GM06990 (cell line): ENCODE measurements at regions not wholly inside any gene's neighbourhood (a gene's known extent, or its start where the extent isn't known, plus 50 kb on each side); places are given as distances from the start of the nearest gene placed in this dataset.
"Not testable (repeated sequence)": the region's sequence is repeated elsewhere in the genome, so short reads cannot be mapped to it uniquely, and the experiment has no call there.

Source experiments
- DNase-seq: peaks from one replicate; pipeline ENCODE4 v3.0.0-alpha.2; 2011; ENCODE audit not compliant: insufficient read length; ENCODE audit errors: extremely low read depth
- H3K27me3 ChIP-seq: replicated peaks from 2 replicates; pipeline ENCODE4 v1.6.0; 2011; ENCODE audit warnings: low read length; ENCODE audit not compliant: control insufficient read depth, insufficient read depth
- H3K36me3 ChIP-seq: 2 replicates; pipeline ENCODE4 v1.5.1; 2011; ENCODE audit warnings: low read length; ENCODE audit not compliant: control insufficient read depth, insufficient read depth
- H3K4me3 ChIP-seq: replicated peaks from 2 replicates; pipeline ENCODE4 v1.5.1; 2011; ENCODE audit warnings: low read depth, mild to moderate bottlenecking, control low read depth, low read length
- TF ChIP-seq, protein P1 (sequence below): IDR thresholded peaks from 2 replicates; pipeline ENCODE4 v1.5.1; 2011; ENCODE audit warnings: low read length, control low read depth, mild to moderate bottlenecking, inconsistent platforms; ENCODE audit not compliant: insufficient read depth, poor library complexity, severe bottlenecking

DNA sequence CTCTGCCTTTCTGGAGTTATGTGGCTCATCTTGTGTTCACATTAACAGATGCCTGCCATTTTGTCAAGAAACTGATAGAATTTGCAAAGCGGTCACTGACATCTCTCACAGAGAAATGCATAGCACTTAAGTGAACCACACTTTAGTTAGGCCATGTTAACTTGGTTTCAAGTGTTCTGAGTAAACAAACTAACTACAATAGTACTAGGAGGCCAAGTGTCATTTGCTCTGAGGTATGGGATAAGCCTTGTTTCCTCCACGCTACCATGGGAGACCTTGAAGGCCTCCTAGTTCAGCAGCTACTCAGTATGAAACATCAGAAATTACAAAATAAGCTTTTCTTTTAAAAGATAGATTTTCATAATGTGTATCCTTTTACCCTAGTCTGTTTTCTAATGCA is 143.5 kb upstream of the MARCKS start:
- TF ChIP-seq, protein P1, sequence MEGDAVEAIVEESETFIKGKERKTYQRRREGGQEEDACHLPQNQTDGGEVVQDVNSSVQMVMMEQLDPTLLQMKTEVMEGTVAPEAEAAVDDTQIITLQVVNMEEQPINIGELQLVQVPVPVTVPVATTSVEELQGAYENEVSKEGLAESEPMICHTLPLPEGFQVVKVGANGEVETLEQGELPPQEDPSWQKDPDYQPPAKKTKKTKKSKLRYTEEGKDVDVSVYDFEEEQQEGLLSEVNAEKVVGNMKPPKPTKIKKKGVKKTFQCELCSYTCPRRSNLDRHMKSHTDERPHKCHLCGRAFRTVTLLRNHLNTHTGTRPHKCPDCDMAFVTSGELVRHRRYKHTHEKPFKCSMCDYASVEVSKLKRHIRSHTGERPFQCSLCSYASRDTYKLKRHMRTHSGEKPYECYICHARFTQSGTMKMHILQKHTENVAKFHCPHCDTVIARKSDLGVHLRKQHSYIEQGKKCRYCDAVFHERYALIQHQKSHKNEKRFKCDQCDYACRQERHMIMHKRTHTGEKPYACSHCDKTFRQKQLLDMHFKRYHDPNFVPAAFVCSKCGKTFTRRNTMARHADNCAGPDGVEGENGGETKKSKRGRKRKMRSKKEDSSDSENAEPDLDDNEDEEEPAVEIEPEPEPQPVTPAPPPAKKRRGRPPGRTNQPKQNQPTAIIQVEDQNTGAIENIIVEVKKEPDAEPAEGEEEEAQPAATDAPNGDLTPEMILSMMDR = no peak
- Histone ChIP-seq H3K4me3 (no peak overlapping the region), H3K27me3 (no peaks in the 10 kb centered on the region), H3K36me3 (no peaks in the 10 kb centered on the region)
- DNase-seq = no peak

GRCh38 chr6:113718588-113718987 is 138.6 kb upstream of the MARCKS start:
- H3K27me3 ChIP-seq = no peaks in the 10 kb centered on the region
- no peak for DNase-seq
- TF ChIP-seq, protein P1 = no peak
- H3K36me3 ChIP-seq = no peaks in the 10 kb centered on the region
- H3K4me3 ChIP-seq = no peak overlapping the region

DNA sequence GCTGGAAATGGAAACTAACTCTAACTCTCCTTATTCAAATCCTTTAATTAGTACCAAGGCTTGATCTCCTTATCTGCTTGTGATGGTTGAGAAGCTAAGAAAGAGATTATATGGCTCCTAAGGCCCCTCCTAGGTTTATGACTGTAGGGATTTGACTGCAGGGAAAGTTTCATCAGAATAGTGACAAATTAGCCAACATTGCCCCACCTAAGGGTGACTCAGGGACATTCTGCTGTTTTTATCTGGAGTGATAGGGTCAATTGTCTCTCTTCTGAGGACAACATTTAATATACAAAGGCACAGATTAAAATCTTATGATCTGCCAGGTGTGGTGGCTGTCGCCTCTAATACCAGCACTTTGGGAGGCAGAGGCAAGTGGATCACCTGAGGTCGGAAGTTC is 138.1 kb upstream of the MARCKS start:
- Histone ChIP-seq H3K36me3 (no peaks in the 10 kb centered on the region), H3K27me3 (no peaks in the 10 kb centered on the region), H3K4me3 (no peak overlapping the region)
- no peak for DNase-seq
- TF ChIP-seq, protein P1 = no peak

DNA sequence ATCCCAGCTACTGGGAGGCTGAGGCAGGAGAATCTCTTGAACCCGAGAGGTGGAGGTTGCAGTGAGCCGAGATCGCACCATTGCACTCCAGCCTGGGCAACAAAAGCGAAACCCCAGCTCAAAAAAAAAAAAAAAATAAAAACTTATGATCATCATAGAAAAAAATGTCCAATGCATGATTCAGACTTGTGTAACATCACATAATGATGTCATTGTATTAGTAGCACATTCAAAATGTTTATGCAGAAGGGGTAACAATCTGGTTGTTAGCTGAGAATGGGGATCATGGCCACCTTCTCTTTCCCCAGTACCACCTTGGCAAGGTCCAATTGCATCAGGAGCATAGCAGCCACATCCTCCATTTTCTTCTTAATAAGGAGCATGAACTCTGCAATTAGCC is 137.6 kb upstream of the MARCKS start:
- TF ChIP-seq, protein P1 = no peak
- H3K4me3 ChIP-seq = no peak overlapping the region
- no peaks in the 10 kb centered on the region for H3K36me3 ChIP-seq
- H3K27me3 ChIP-seq = no peaks in the 10 kb centered on the region
- no peak for DNase-seq

GRCh38 chr6:113723182-113723581 is 134.0 kb upstream of the MARCKS start:
- no peaks in the 10 kb centered on the region for H3K36me3 ChIP-seq
- no peak for DNase-seq
- TF ChIP-seq, protein P1 = no peak
- H3K4me3 ChIP-seq = no peak overlapping the region
- H3K27me3 ChIP-seq = no peaks in the 10 kb centered on the region

DNA sequence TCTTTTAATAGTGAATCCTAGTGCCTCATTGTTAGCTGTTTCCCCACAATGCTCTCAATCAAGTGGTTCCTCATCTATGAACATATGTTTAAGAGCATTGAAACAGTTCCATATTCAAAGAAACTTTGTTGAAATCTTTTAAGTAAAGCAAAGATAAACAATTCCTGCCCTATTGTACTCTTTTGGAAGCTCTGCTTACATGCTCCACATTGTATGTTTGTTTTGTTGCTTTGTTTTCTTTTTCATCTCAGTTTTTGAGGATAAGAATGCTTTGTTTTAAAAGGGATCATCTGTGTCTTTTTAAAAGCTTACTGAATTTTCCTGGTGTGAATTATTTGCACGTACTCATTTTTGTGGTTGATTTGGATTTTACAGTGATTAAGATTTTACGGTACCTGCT is 132.2 kb upstream of the MARCKS start:
- H3K4me3 ChIP-seq, DNase-seq, H3K27me3 ChIP-seq, H3K36me3 ChIP-seq: not testable (repeated sequence)
